OCI-LY1 (cell line): ENCODE measurements at regions not wholly inside any gene's neighbourhood (a gene's known extent, or its start where the extent isn't known, plus 50 kb on each side); places are given as distances from the start of the nearest gene placed in this dataset.

Source experiments
- EZH2 ChIP-seq: fragments of 200-600 bp; sonication (generic), shearing (Covaris generic); IDR thresholded peaks from 2 replicates; pipeline ENCODE4 v1.8.0; 2017; ENCODE audit warnings: borderline replicate concordance, mixed run types, mild to moderate bottlenecking, antibody characterized with exemption, low read length, moderate library complexity, mixed read lengths
- TF ChIP-seq, protein P1 (sequence below): fragments of 200-600 bp; sonication (generic), shearing (Covaris generic); IDR thresholded peaks from 2 replicates; pipeline ENCODE4 v1.5.1; 2017; ENCODE audit warnings: mild to moderate bottlenecking, antibody characterized with exemption, low read length, moderate library complexity, mixed read lengths

DNA sequence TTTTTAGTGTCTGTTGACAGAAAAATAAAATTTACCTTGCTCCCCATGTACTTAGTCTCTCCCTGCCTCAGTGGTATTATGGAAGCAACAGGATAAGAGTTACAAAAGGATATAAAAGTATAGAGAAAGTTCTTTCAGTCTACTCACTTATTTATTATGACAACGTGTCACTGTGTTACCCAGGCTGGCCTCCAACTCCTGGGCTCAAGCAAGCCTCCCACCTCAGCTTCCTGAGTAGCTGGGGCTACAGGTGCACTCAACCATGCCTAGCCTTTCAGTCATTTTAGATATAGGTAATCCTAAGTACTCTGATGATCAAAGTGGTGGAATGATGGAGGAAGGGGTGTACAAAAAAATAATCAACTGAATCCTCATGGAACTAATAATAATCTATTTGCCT, 215.2 kb upstream of the MKLN1 start:
- no peak for TF ChIP-seq EZH2
- TF ChIP-seq, protein P1, sequence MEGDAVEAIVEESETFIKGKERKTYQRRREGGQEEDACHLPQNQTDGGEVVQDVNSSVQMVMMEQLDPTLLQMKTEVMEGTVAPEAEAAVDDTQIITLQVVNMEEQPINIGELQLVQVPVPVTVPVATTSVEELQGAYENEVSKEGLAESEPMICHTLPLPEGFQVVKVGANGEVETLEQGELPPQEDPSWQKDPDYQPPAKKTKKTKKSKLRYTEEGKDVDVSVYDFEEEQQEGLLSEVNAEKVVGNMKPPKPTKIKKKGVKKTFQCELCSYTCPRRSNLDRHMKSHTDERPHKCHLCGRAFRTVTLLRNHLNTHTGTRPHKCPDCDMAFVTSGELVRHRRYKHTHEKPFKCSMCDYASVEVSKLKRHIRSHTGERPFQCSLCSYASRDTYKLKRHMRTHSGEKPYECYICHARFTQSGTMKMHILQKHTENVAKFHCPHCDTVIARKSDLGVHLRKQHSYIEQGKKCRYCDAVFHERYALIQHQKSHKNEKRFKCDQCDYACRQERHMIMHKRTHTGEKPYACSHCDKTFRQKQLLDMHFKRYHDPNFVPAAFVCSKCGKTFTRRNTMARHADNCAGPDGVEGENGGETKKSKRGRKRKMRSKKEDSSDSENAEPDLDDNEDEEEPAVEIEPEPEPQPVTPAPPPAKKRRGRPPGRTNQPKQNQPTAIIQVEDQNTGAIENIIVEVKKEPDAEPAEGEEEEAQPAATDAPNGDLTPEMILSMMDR: no peak
